ENCODE measurements at regions not wholly inside any gene's neighbourhood (a gene's known extent, or its start where the extent isn't known, plus 50 kb on each side); places are given as distances from the start of the nearest gene placed in this dataset.

- 0 out of 5 replicates have a peak, but pooled peaks cover 0 to 7% of the 10 kb centered on the region in 2 experiments for H3K27me3 ChIP-seq (ENCODE audit: control insufficient read depth in 2 of 2, insufficient read depth in 2 of 2, low read length in 2 of 2)
- no peak for TF ChIP-seq E2F5 (CRISPR knock-in tag; IDR thresholded peaks at IDR 0.05)
- TF ChIP-seq ZNF785 (CRISPR knock-in tag; IDR thresholded peaks at IDR 0.05) = no peak
- TF ChIP-seq DACH1 (IDR thresholded peaks at IDR 0.05; ENCODE audit: partially characterized antibody) = no peak
- no peak for TF ChIP-seq ZNF311 (CRISPR knock-in tag; IDR thresholded peaks at IDR 0.05)
- TF ChIP-seq ELF1 (tag; IDR thresholded peaks at IDR 0.05) = no peak
- no peak for TF ChIP-seq POLR3G (IDR thresholded peaks at IDR 0.05; ENCODE audit: extremely low read depth, insufficient read length, insufficient replicate concordance)
- TF ChIP-seq NR0B1 (IDR thresholded peaks at IDR 0.05; ENCODE audit: partially characterized antibody) = no peak
- TF ChIP-seq HNRNPH1 (optimal IDR thresholded peaks at IDR 0.05; ENCODE audit: low read depth, low read length) = no peak
- no peak for TF ChIP-seq TGIF2 (CRISPR knock-in tag; IDR thresholded peaks at IDR 0.05)
- TF ChIP-seq IRF2 (CRISPR knock-in tag; IDR thresholded peaks at IDR 0.05) = no peak
- TF ChIP-seq ZBTB1 (CRISPR knock-in tag; IDR thresholded peaks at IDR 0.05; ENCODE audit: borderline replicate concordance, low read depth) = no peak
- TF ChIP-seq OTX1 (CRISPR knock-in tag; IDR thresholded peaks at IDR 0.05) = no peak
- TF ChIP-seq SREBF1 (IDR thresholded peaks at IDR 0.05; ENCODE audit: borderline replicate concordance, low read depth, low read length) = no peak
- no peak for TF ChIP-seq KDM5B (IDR thresholded peaks at IDR 0.05; ENCODE audit: insufficient replicate concordance, low read depth, low read length)
- TF ChIP-seq KLF1 (tag; IDR thresholded peaks at IDR 0.05) = no peak
- TF ChIP-seq DNMT1 (IDR thresholded peaks at IDR 0.05) = no peak
- no peak for TF ChIP-seq ETS1 (conservative IDR thresholded peaks at IDR 0.05; ENCODE audit: control insufficient read depth, low read depth, low read length)
- no peak for TF ChIP-seq ZBED1 (IDR thresholded peaks at IDR 0.05)
- DNase-seq (ENCODE audit: extremely low read depth in 1 of 4, low spot score in 3 of 4) = no peak
- CTCF ChIA-PET (ENCODE audit: low intra/inter-chr PET ratio) = no interaction called here
- H3K9ac ChIP-seq (ENCODE audit: insufficient read depth in 1 of 2, low read depth in 2 of 2, low read length in 2 of 2) = no peak overlapping the region
- no peaks in the 10 kb centered on the region for H3K9me3 ChIP-seq (replicated peaks; ENCODE audit: control insufficient read depth, insufficient read depth, low read depth, low read length)
- no peak for ATAC-seq
- H2AFZ ChIP-seq (ENCODE audit: low read depth, low read length) = no peak overlapping the region
- H4K20me1 ChIP-seq (replicated peaks; ENCODE audit: control insufficient read depth, insufficient read depth, low read length) = no peaks in the 10 kb centered on the region
- no peak overlapping the region for H3K4me2 ChIP-seq (ENCODE audit: insufficient read depth, low read length)
- FAIRE-seq = no peak
- H3K27ac ChIP-seq (ENCODE audit: extremely low read depth, low read depth, low read length) = no peak overlapping the region
- no peak overlapping the region for H3K4me3 ChIP-seq
- H3K9me1 ChIP-seq (ENCODE audit: control insufficient read depth, insufficient read depth, low read length) = no peaks in the 10 kb centered on the region
- BruUV-seq (replicated peaks) = no TSS peak
- no peaks in the 10 kb centered on the region for H3K4me1 ChIP-seq (replicated peaks in 1 of 2; ENCODE audit: control insufficient read depth in 2 of 2, insufficient read depth in 2 of 2, low read length in 2 of 2)
- WGBS (ENCODE audit: insufficient coverage, low coverage, missing lambda C conversion rate) = under 1% methylated on average over 14 of the region's 16 CpGs
- H3K36me3 ChIP-seq (ENCODE audit: control insufficient read depth, insufficient read depth, low read length) = no peaks in the 10 kb centered on the region
- in situ Hi-C loops (cut with MboI) = no loop called here
- H3K79me2 ChIP-seq (ENCODE audit: control insufficient read depth, insufficient read depth, low read length) = no peaks in the 10 kb centered on the region
- POLR2A ChIA-PET = interaction anchor here (0.6 to 0.7 kb wide), 2 partner anchors 53 to 975 kb away, joined by 3 read pairs; no protein-coding TSS in a partner anchor
- intact Hi-C loops (cut with micrococcal nuclease) = no loop called here
Measured at GRCh38 chr6:125444006-125444923, 142.5 kb upstream of the HDDC2 start.
